Epidermal melanocyte (primary cell): ENCODE measurements at regions not wholly inside any gene's neighbourhood (a gene's known extent, or its start where the extent isn't known, plus 50 kb on each side); places are given as distances from the start of the nearest gene placed in this dataset.
"Not testable (repeated sequence)": the region's sequence is repeated elsewhere in the genome, so short reads cannot be mapped to it uniquely, and the experiment has no call there.

Source experiments
- DNase-seq: peaks from one replicate; pipeline ENCODE4 v3.0.0; 2011; ENCODE audit warnings: low spot score; ENCODE audit not compliant: insufficient read length

- peak; percentile 24 for DNase-seq
These were observed 640.8 kb downstream of the XPNPEP1 start for GRCh38 chr10:109282510-109282909.

DNA sequence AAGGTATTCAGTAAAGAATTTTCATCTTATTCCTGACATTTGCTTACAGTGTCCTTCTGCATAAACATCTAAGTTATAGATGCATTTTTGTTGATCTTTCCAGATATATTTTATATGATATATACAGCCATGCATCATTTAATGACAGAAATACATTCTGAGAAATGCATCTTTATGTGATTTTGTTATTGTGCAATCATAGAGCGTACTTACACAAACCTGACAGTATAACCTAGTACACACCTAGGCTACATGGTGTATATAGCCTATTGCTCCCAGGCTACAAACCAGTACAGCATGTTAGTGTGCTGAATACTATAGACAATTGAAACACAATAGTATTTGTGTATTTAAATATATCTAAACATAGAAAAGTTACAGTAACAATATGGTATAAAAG lies 642.0 kb downstream of the XPNPEP1 start:
- DNase-seq, result no peak

GRCh38 chr10:109280837-109281236 lies 642.5 kb downstream of the XPNPEP1 start:
- DNase-seq, result no peak

- no peak for DNase-seq
These were observed 645.9 kb downstream of the XPNPEP1 start for GRCh38 chr10:109277456-109277855.

GRCh38 chr10:109275960-109276359 lies 647.4 kb downstream of the XPNPEP1 start:
- DNase-seq, result no peak

- no peak for DNase-seq
These were observed 648.6 kb downstream of the XPNPEP1 start for GRCh38 chr10:109274681-109275080.

GRCh38 chr10:109270173-109270572 lies 653.1 kb downstream of the XPNPEP1 start:
- no peak for DNase-seq

DNA sequence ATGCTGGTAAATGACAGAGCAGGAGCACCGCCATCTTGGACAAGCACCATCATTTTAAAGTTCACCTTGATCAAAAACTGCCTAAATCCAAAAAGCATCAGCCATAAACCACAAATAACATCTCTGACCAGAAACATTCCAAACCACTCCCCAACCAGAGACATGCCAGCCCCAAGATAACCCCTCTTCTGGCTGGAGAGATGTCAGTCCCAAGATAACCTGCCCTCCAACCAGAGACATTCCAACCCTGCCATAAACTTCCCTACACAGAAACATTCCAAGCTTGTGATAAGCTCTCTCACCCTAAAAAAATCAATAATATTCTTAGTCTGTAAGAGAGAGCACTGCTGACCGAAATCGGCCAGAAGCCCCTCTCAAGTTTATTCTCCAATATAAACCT lies 659.3 kb downstream of the XPNPEP1 start:
- no peak for DNase-seq

- DNase-seq, result no peak
These were observed 662.1 kb downstream of the XPNPEP1 start for GRCh38 chr10:109261231-109261630.

DNA sequence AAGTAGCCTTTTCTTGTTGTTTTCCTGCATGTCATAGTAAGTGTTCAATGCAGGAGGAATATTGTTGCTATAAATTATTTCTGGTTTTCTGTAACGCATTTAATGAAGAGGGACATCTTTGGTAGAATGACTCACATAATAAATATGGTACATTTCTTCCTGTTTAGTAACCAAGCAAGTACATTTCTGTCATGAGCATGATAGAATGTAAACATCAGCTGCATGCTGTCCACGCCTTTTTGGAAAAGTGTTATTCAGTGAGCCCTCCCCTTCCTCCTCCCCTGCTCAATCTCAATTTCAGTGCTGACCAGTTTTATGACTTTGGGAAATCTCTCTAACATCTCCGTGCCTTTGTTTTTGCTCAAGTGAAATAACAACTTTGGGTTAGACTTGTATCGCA lies 664.0 kb downstream of the XPNPEP1 start:
- no peak for DNase-seq

- DNase-seq, result no peak
These were observed 670.0 kb downstream of the XPNPEP1 start for GRCh38 chr10:109253306-109253705.

GRCh38 chr10:109250152-109250551 lies 673.2 kb downstream of the XPNPEP1 start:
- no peak for DNase-seq

GRCh38 chr10:109247814-109248213 lies 675.5 kb downstream of the XPNPEP1 start:
- DNase-seq, result no peak

DNA sequence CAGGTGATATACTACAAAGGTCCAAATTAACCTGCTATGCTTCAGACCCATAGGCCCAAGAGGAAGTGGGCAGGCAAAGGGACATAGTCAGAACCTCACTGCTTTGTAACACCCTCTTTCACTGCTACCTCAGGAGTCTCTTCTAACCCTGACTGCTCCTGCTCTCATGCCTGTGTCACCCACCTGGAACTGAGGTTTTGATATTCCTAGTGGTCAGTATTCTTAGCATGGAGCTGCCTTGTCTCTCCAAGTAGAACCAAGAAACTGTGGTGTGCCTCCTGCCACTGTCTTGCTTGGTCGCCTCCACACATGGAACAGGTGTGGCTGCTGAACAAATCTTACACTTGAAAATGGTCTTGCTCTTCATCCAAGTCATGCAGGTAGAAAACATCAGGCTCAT lies 677.5 kb downstream of the XPNPEP1 start:
- DNase-seq, result no peak

DNA sequence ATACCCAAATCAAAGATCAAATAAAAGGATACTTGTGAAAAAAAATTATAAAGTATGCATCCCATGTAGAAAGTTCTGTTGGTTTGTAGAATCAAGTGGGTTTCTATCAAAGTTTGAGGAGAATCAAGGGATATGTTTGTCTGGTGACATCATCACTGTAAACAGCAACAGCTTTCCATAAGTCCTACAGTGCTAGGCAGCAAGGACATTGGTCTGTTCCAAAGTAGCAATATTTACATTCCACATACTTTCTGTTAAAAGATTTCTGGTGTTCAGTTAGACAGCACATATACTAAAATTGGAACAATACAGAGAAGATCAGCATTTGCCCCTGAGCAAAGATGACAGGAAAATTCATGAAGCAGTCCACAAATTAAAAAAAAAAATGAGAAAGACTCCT lies 683.9 kb downstream of the XPNPEP1 start:
- no peak for DNase-seq

- no peak for DNase-seq
These were observed 685.6 kb downstream of the XPNPEP1 start for GRCh38 chr10:109237682-109238081.

GRCh38 chr10:109237050-109237449 lies 686.3 kb downstream of the XPNPEP1 start:
- no peak for DNase-seq

DNA sequence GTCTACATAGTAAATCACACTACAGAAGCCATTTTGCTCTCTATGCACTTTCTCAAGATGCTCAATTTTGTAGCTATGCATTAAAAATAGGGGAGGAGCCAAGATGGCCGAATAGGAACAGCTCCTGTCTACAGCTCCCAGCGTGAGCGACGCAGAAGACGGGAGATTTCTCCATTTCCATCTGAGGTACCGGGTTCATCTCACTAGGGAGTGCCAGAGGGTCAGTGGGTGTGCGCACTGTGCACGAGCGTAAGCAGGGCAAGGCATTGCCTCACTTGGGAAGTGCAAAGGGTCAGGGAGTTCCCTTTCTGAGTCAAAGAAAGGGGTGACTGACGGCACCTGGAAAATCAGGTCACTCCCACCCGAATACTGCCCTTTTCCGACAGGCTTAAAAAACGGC lies 699.8 kb downstream of the XPNPEP1 start:
- not testable (repeated sequence) for DNase-seq

DNA sequence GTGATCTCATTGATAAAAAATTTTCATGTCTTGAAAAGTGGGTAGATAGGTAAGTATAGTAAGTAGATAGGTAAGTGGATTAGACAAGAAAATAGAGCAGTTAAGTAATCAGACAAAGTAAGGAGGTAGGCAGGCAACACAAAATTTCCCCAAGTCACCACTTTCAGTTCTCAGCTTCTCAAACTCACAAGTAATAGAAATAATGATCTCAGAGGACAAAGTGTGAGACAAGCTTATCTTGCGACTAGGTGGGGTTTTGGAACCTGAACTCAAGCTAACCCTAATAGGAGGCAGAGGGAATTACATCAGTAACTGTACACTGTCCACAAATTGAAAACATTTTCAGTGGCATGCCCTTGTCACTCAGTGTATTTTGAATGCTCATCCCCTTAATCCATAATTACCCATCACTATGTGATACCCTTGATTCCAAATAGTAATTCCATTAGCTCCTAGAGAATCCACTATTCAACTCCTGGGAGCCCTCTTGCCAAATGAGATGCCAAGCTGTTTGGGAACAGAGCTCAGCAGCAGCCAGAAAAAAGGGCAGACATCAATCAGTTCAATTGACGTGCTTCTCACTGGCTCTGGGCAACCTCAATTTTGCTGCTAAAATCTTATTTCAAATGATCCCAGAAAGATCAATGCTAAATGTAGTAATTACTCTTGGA lies 703.2 kb downstream of the XPNPEP1 start:
- no peak for DNase-seq

DNA sequence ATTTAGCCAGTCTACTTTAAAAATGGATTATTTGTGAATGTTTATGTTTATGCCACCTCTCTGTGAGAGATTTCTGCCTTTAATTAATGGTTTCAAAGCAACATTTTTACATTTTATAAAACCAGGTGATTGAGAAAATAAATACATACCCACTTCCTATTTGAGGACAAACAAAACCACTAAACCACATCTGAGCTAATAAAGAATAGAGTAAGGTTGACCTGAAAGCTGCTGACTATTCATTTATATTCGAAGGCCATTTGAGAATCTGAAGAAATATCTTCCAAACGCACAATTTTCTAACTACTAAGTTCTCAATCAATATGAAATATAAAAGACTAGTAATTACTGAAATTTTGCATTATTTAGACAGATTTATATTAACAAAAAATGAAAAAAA lies 705.1 kb downstream of the XPNPEP1 start:
- no peak for DNase-seq

DNA sequence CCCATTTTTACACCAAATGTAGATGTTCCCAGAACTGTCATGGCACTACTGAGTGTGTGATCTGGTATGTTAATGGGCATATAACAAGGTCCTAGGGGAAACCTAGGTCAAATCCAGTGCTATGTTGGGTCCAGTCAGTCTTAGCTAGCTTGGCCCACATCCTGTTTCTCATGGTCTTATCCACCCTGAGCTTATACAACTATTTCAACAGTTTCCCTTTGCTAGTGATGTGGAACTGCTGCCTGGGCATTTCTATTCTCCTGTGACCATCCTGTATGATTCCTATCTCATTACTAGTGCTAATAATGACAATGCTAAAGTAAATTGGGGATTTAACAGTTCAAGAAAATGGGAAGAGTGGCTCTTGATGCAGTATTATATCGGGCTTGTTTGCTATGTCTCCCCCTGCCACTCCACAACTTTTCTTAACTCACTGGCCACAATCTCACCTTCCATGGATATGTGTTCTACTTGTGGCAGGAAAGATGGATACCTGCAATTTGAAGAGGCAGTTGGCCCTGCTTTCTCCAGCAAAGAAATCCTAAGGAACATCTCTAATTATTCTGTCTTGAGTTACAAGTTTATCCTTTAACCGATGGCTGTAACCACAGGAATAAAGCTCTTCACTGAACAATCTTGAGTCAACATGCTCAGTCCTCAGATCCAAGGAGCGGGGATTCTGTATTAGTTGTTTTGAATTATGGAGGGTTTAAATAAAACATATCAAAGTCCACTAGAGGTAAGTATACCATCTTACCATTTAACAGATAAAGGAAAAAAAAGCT lies 707.8 kb downstream of the XPNPEP1 start:
- DNase-seq, result no peak

- DNase-seq, result not testable (repeated sequence)
These were observed 708.4 kb downstream of the XPNPEP1 start for GRCh38 chr10:109214891-109215290.

DNA sequence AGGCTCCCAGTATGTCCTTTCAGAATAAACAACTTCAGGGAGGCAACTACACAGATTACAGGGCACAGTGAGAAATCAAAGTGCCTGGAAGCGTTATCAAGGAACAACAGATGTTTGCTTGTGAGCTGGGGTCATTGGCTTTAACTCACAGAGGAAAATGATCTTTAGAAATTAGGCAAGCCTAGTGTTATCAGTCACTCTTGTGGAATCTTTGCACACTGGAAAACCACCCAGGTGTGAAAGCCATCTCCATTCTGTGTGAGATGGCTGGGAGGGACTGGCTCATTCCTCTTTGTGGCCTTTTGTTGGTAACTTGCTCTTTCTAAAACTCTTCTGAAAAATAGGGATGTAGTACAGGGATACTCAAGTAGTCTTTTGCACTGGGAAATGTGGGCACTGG lies 716.0 kb downstream of the XPNPEP1 start:
- no peak for DNase-seq
